GM19468 (cell line): ENCODE measurements at regions not wholly inside any gene's neighbourhood (a gene's known extent, or its start where the extent isn't known, plus 50 kb on each side); places are given as distances from the start of the nearest gene placed in this dataset.
"Not testable (repeated sequence)": the region's sequence is repeated elsewhere in the genome, so short reads cannot be mapped to it uniquely, and the experiment has no call there.

Experiments used
- ATAC-seq: cut with Tn5 transposase; IDR thresholded peaks from one replicate; pipeline ENCODE4 v1.9.1; 2021; ENCODE audit warnings: mild to moderate bottlenecking, moderate library complexity, moderate number of reproducible peaks; ENCODE audit not compliant: unreplicated experiment; ENCODE audit errors: extremely low read depth

DNA sequence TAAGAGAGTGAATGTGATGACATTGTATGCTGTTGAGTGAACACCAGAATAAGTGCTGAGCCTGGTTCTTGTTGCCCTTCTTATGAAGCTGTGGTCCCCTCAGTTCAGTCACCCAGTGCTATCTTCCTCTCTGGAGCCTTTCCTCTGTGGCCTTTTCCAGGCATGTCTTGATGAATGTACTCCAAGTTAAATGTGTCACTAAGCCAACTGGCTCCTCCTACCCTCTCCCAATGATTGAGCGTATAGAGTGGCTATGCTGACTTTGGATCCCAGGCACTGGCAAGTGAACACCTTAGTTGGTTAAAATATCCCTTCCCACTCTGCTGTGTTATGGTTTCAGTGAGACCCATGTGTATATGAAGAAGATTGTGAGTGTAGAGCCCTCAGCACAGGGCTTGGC is 134.1 kb upstream of the MAMLD1 start:
- ATAC-seq, result no peak

GRCh38 chrX:150229481-150229880 is 133.6 kb upstream of the MAMLD1 start:
- no peak for ATAC-seq

DNA sequence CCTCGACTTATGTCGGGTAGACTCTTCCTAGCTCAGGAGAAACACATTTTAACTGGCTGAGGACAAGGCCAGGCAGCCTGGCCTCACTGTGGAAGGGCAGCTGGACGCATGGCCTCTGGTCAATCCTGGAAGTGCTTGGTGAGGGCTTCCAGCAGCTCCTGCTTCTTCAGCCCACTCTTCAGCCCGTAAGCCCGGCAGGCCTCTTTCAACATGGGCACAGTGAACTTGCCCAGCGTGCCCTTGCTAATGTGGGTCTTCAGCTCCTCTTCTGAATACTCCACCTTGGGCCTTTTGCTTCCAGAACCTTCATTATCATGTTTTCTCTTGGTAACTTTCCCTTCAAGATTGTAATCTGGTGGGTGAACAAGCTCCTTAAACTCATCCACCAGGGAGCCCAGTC is 132.2 kb upstream of the MAMLD1 start:
- not testable (repeated sequence) for ATAC-seq

- not testable (repeated sequence) for ATAC-seq
These were observed 131.7 kb upstream of the MAMLD1 start for GRCh38 chrX:150231368-150231767.

DNA sequence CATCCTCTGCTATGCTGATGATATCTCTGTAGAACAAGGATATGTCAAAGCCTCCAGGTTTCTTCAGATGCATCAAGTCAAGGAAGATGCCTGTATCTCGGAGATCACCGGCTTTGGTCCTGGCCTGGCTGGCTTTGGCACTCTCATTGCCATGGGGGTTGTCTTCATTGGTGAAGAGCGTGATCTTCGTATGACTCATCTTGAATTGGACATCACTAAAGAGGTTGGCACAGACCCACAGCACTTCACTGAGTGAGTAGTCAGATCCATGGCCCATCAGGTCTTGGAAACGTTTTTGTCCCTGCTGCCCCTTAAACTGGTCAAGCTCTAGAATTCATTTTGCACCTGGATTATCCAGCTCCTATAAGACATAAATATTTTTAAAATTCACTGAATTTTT is 130.9 kb upstream of the MAMLD1 start:
- not testable (repeated sequence) for ATAC-seq

DNA sequence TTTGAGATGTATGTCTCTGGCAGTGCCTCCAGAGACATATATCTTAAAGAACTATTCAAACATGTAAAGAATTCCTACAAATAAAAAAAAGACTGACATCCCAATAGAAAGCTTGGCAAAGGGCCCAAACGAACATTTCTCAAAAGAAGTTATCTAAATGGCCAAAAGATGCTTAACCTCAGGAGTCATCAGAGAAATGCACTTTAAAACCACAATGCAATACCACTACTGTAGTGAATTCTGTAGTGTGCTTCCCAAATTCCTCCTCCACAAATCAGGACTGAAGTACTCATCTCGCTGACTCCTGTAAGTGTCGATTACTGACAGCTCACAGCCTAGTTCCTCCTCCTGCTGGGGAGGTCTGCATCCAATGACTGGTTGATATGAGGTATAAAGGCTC is 129.0 kb upstream of the MAMLD1 start:
- no peak for ATAC-seq

DNA sequence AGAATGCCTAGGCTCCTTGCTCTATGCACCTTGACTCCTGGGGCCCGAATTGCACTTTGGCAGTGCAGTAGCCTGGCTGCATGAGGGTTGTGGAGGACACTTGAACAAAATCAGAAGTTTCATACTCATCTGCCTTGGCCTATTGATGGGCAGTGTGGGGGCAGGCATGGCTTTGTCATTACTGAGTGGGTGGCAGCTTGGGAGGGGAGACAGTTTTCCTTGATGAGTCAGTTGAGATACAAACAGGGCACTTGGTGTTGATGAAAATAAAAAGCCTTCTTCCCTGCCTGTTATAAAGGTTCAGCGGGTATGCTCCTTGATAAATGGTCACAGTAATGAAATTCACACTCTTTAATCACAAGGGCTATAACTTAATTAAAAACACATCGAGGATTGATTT is 126.8 kb upstream of the MAMLD1 start:
- ATAC-seq, result no peak

- no peak for ATAC-seq
These were observed 124.3 kb upstream of the MAMLD1 start for GRCh38 chrX:150238632-150239382.

GRCh38 chrX:150239946-150240642 is 123.0 kb upstream of the MAMLD1 start:
- no peak for ATAC-seq

GRCh38 chrX:150240643-150240970 is 122.5 kb upstream of the MAMLD1 start:
- ATAC-seq, result no peak

- no peak for ATAC-seq
These were observed 109.0 kb upstream of the MAMLD1 start for GRCh38 chrX:150253959-150254620.

- ATAC-seq, result no peak
These were observed 108.2 kb upstream of the MAMLD1 start for GRCh38 chrX:150254909-150255308.

DNA sequence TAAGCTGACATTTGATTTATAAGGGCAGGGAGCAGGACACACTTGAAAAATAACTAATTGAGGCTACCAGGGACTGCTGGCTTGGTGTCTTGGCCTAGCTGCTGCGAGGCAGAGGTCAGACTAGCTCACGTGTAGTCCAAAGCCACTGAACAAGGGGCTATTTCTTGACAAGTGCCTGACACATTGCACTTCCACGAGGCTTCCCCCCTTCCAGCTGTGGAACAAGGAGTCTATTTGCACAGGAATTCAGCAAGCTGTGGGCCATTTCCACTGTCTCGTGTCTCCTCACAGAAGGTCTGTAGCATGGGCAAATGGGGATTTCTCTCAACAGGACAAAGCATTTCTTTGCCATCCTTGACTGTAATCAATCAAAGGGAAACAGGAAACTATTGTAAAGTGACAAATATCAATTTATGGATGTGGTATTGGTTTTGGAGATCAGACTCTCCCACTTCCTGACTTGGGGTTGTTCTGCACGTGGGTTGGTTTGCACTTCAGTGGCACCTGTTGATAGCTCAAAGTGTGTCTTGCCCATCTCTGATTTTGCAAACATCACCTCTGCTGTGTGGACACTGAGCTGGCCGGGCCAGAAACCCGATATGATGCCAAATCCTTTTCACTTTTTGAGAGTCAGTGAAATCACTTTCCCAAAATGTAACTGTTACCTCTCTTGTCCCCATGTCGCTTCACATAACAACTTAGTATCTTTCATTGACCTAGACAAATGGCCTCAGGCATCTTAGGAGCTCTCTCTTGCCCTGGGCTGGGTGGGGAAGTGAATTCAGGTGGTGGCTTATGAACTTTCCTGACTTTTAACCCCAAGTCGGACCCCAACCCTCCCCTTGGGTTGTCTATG is 107.4 kb upstream of the MAMLD1 start:
- ATAC-seq, result no peak

DNA sequence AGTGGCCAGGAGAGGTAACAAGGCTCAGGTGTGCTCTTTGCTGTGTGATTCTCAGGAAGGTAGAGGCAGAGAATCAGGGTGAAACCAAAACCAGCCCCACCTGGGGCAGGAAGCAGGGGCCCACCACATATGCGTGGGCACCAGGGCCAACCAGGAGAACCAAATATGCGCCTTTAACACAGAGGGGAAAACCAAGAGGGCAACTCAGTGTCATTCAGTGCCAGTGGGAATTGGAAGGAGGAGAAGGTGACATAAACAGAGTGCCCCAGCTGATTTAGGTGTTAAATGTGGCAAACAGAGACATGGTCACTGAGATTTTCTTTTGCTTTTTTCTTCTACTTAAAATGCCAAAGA is 106.8 kb upstream of the MAMLD1 start:
- no peak for ATAC-seq

- no peak for ATAC-seq
These were observed 105.6 kb upstream of the MAMLD1 start for GRCh38 chrX:150257353-150258175.

- no peak for ATAC-seq
These were observed 105.0 kb upstream of the MAMLD1 start for GRCh38 chrX:150258176-150258425.

DNA sequence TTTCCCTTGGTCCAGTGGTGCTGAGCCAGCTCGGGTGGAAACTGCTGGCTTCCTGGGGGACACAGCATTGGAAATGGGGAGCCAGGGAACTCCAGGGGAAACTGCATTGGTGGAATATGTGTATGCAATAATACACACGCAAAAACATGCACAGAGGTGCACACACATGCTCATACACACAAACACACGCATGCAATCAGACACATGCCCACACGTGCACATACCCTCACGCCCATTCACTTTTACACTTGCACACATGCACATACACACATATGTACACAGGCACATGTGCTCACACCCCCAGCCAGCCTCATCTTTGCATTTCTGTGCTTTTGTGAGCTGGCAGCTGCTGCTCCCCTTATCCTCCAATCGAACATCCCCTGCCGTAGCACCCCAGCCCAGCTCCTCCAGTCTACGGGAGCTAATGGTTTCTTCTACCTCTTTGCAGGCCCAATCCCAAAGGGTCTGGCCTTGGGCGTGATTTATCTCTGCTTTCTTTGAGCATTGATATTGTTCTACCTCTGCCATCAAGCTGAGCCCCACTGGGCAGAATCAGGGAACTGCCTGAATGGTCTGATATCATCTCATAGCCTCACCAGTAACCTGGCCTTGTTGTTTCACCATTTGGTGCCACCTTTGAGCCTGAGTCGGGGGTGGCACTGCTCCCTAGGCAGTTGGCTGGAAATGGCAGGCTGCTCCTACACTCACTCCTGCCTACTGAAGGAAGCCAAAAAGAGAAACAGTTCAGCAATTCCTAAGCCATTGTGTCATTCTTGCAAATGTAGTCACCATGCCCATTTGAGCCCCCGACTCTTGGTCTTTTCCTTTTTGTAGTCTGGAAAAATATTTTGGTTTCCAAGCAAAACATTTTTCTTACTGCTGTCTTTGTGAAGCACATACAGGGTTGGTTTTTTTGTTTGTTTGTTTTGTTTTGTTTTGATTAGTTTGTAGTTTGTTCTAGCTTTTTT is 104.4 kb upstream of the MAMLD1 start:
- ATAC-seq, result no peak

DNA sequence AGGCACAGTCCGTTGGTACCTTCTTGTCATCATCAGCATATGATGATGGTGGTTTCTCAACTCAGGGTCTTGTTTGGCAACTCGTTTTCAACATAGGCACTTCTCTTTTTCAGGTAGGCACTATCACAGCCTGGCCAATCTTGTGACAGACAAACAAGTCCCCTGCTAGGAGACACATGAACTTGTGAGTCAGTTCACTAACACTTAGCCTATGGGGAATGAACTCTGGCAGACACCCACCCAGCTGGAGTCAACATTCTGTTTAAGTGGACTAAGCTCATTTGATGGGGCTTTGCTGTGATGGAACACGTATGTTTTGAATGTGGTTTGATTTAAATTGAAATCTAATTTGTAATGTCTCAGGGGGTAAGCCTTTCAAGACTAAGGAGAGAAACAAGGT is 100.7 kb upstream of the MAMLD1 start:
- ATAC-seq, result no peak

GRCh38 chrX:150268839-150269355 is 94.2 kb upstream of the MAMLD1 start:
- no peak for ATAC-seq
